OCI-M2 (cell line): ENCODE measurements at regions not wholly inside any gene's neighbourhood (a gene's known extent, or its start where the extent isn't known, plus 50 kb on each side); places are given as distances from the start of the nearest gene placed in this dataset.

Experiments
- DNase-seq: peaks from one replicate; lab custom pipeline; 2025; ENCODE audit not compliant: unreplicated experiment; lab: John Stamatoyannopoulos, UW

- DNase-seq = no peak
These were observed 330.2 kb upstream of the FANCL start for GRCh38 chr2:58571181-58571852.

- DNase-seq = no peak
These were observed 328.5 kb upstream of the FANCL start for GRCh38 chr2:58569475-58570185.

- no peak for DNase-seq
These were observed 327.8 kb upstream of the FANCL start for GRCh38 chr2:58568901-58569300.

- no peak for DNase-seq
These were observed 321.2 kb upstream of the FANCL start for GRCh38 chr2:58562276-58562675.

GRCh38 chr2:58560531-58560930 is 319.4 kb upstream of the FANCL start:
- DNase-seq = no peak

- no peak for DNase-seq
These were observed 317.8 kb upstream of the FANCL start for GRCh38 chr2:58558881-58559280.

- DNase-seq = no peak
These were observed 316.1 kb upstream of the FANCL start for GRCh38 chr2:58557176-58557575.

GRCh38 chr2:58553937-58554336 is 312.8 kb upstream of the FANCL start:
- DNase-seq = no peak

GRCh38 chr2:58553522-58553921 is 312.4 kb upstream of the FANCL start:
- DNase-seq = no peak

GRCh38 chr2:58545300-58546280 is 304.5 kb upstream of the FANCL start:
- DNase-seq = no peak

GRCh38 chr2:58543442-58543841 is 302.3 kb upstream of the FANCL start:
- DNase-seq = no peak

- no peak for DNase-seq
These were observed 300.4 kb upstream of the FANCL start for GRCh38 chr2:58541511-58541910.

- no peak for DNase-seq
These were observed 299.6 kb upstream of the FANCL start for GRCh38 chr2:58540681-58541080.

GRCh38 chr2:58539973-58540372 is 298.8 kb upstream of the FANCL start:
- no peak for DNase-seq

- DNase-seq = no peak
These were observed 294.9 kb upstream of the FANCL start for GRCh38 chr2:58535990-58536389.

- DNase-seq = no peak
These were observed 294.1 kb upstream of the FANCL start for GRCh38 chr2:58535182-58535581.

GRCh38 chr2:58533376-58533775 is 292.3 kb upstream of the FANCL start:
- no peak for DNase-seq

- DNase-seq = no peak
These were observed 291.5 kb upstream of the FANCL start for GRCh38 chr2:58532641-58533040.

GRCh38 chr2:58527647-58528046 is 286.5 kb upstream of the FANCL start:
- no peak for DNase-seq

GRCh38 chr2:58521803-58522554 is 280.9 kb upstream of the FANCL start:
- no peak for DNase-seq

GRCh38 chr2:58520903-58521302 is 279.8 kb upstream of the FANCL start:
- DNase-seq = no peak
